DND-41 (cell line): ENCODE measurements at regions not wholly inside any gene's neighbourhood (a gene's known extent, or its start where the extent isn't known, plus 50 kb on each side); places are given as distances from the start of the nearest gene placed in this dataset.

Experiments
- ATAC-seq: fragments of 200-7000 bp; cut with Tn5 transposase; 3 replicates; pipeline ENCODE4 v1.9.1; 2021; ENCODE audit warnings: low read depth; ENCODE audit not compliant: insufficient read depth
- DNase-seq: peaks from one replicate; pipeline ENCODE4 v3.0.0-alpha.2; 2020
- H2AFZ ChIP-seq: 2 replicates; pipeline ENCODE4 v1.6.0; 2012; ENCODE audit warnings: low read depth, low read length
- H3K27ac ChIP-seq: 2 replicates; pipeline ENCODE4 v1.5.1; 2012; ENCODE audit warnings: low read length, inconsistent platforms
- H3K27me3 ChIP-seq: fragments of 200-600 bp; sonication (generic); 2 replicates; pipeline ENCODE4 v1.6.0; 2012; ENCODE audit warnings: low read length, mild to moderate bottlenecking, inconsistent platforms; ENCODE audit not compliant: insufficient read depth, poor library complexity
- H3K36me3 ChIP-seq: 2 replicates; pipeline ENCODE4 v1.5.1; 2012; ENCODE audit warnings: low read length, inconsistent platforms; ENCODE audit not compliant: insufficient read depth
- H3K4me1 ChIP-seq: 2 replicates; pipeline ENCODE4 v1.5.1; 2012; ENCODE audit warnings: mild to moderate bottlenecking, low read length; ENCODE audit not compliant: insufficient read depth
- H3K4me2 ChIP-seq: 2 replicates; pipeline ENCODE4 v1.6.0; 2012; ENCODE audit warnings: mild to moderate bottlenecking, moderate library complexity, low read length, inconsistent platforms; ENCODE audit not compliant: insufficient read depth
- H3K4me3 ChIP-seq, 2 experiments: fragments of 200-600 bp in 1 of 2; shearing (Covaris generic) in 1 of 2; 2 replicates each; pipeline ENCODE4 v1.5.1; 2012 to 2016; ENCODE audit warnings: inconsistent platforms in 2 of 2, low read length in 2 of 2, mild to moderate bottlenecking in 2 of 2, low read depth in 1 of 2, moderate library complexity in 1 of 2
- H3K79me2 ChIP-seq: 2 replicates; pipeline ENCODE4 v1.6.0; 2012; ENCODE audit warnings: low read length, inconsistent platforms; ENCODE audit not compliant: insufficient read depth
- H3K9ac ChIP-seq: 2 replicates; pipeline ENCODE4 v1.6.0; 2012; ENCODE audit warnings: low read depth, mild to moderate bottlenecking, inconsistent platforms, low read length, moderate library complexity
- H3K9me3 ChIP-seq: 2 replicates; pipeline ENCODE4 v1.5.1; 2012; ENCODE audit warnings: low read length, moderate library complexity, mild to moderate bottlenecking, inconsistent platforms; ENCODE audit not compliant: insufficient read depth, severe bottlenecking
- H4K20me1 ChIP-seq: 2 replicates; pipeline ENCODE4 v1.6.0; 2012; ENCODE audit warnings: low read length; ENCODE audit not compliant: insufficient read depth
- CTCF ChIP-seq: IDR thresholded peaks from 2 replicates; pipeline ENCODE4 v1.5.1; 2012; ENCODE audit warnings: borderline replicate concordance, low read length, moderate library complexity, mild to moderate bottlenecking; ENCODE audit not compliant: poor library complexity, severe bottlenecking; ENCODE audit errors: extremely low read depth
- EZH2 ChIP-seq: IDR thresholded peaks from 3 replicates; pipeline ENCODE4 v1.6.1; 2012; ENCODE audit warnings: borderline replicate concordance, low read depth, mild to moderate bottlenecking, moderate library complexity, low read length, inconsistent platforms; ENCODE audit not compliant: severe bottlenecking

GRCh38 chr2:16853088-16853487, 187.5 kb upstream of the CYRIA start:
- H3K79me2 ChIP-seq: no peaks in the 10 kb centered on the region
- no peak overlapping the region for H3K9ac ChIP-seq
- no peaks in the 10 kb centered on the region for H3K36me3 ChIP-seq
- H3K27ac ChIP-seq: no peak overlapping the region
- H3K4me3 ChIP-seq: no peak overlapping the region
- TF ChIP-seq EZH2: no peak
- TF ChIP-seq CTCF: no peak
- H3K9me3 ChIP-seq: no peaks in the 10 kb centered on the region
- H2AFZ ChIP-seq: no peak overlapping the region
- no peaks in the 10 kb centered on the region for H4K20me1 ChIP-seq
- H3K4me2 ChIP-seq: no peak overlapping the region
- H3K27me3 ChIP-seq: no peaks in the 10 kb centered on the region
- no peaks in the 10 kb centered on the region for H3K4me1 ChIP-seq
- ATAC-seq: no peak
- no peak for DNase-seq

GRCh38 chr2:16852651-16853050, 187.0 kb upstream of the CYRIA start:
- ATAC-seq (no peak), DNase-seq (no peak)
- Histone ChIP-seq H3K27ac (no peak overlapping the region), H3K27me3 (no peaks in the 10 kb centered on the region), H3K4me3 (no peak overlapping the region), H2AFZ (no peak overlapping the region), H3K79me2 (no peaks in the 10 kb centered on the region), H3K4me2 (no peak overlapping the region), H4K20me1 (no peaks in the 10 kb centered on the region), H3K4me1 (no peaks in the 10 kb centered on the region), H3K36me3 (no peaks in the 10 kb centered on the region), H3K9ac (no peak overlapping the region), H3K9me3 (no peaks in the 10 kb centered on the region)
- TF ChIP-seq EZH2 (no peak), CTCF (no peak)

- Histone ChIP-seq H3K4me2 (no peak overlapping the region), H3K36me3 (no peaks in the 10 kb centered on the region), H2AFZ (no peak overlapping the region), H3K9ac (no peak overlapping the region), H3K4me1 (no peaks in the 10 kb centered on the region), H3K27ac (no peak overlapping the region), H3K79me2 (no peaks in the 10 kb centered on the region), H4K20me1 (no peaks in the 10 kb centered on the region), H3K9me3 (no peaks in the 10 kb centered on the region), H3K27me3 (no peaks in the 10 kb centered on the region), H3K4me3 (no peak overlapping the region)
- TF ChIP-seq EZH2 (no peak), CTCF (no peak)
- DNase-seq: no peak
- ATAC-seq: no peak
Measured at GRCh38 chr2:16851126-16851525, 185.5 kb upstream of the CYRIA start.
